ENCODE measurements at regions not wholly inside any gene's neighbourhood (a gene's known extent, or its start where the extent isn't known, plus 50 kb on each side); places are given as distances from the start of the nearest gene placed in this dataset.
"Not testable (repeated sequence)": the region's sequence is repeated elsewhere in the genome, so short reads cannot be mapped to it uniquely, and the experiment has no call there.

- no peaks in the 10 kb centered on the region for H3K36me3 ChIP-seq
- TF ChIP-seq POLR2A (IDR thresholded peaks at IDR 0.05) (no peak), POLR2AphosphoS5 (IDR thresholded peaks at IDR 0.05) (no peak), CTCF (IDR thresholded peaks at IDR 0.05) (no peak)
- H3K4me1 ChIP-seq (replicated peaks): no peaks in the 10 kb centered on the region
- H3K27ac ChIP-seq: no peak overlapping the region
- no peaks in the 10 kb centered on the region for H3K27me3 ChIP-seq (replicated peaks; ENCODE audit: insufficient read depth)
- WGBS: 95% methylated on average over 54 of the region's 56 CpGs
- intact Hi-C loops (cut with DNase I): no loop called here
- no peaks in the 10 kb centered on the region for H3K9me3 ChIP-seq
- H3K4me3 ChIP-seq: no peak overlapping the region
- DNase-seq (ENCODE audit: low spot score): no peak
Observed at GRCh38 chr2:131827481-131828163, 299.9 kb downstream of the CCDC74A start.

GRCh38 chr2:131828164-131828561 lies 300.5 kb downstream of the CCDC74A start:
- TF ChIP-seq CTCF (IDR thresholded peaks at IDR 0.05) (no peak), POLR2AphosphoS5 (IDR thresholded peaks at IDR 0.05) (no peak), POLR2A (IDR thresholded peaks at IDR 0.05) (no peak)
- no peaks in the 10 kb centered on the region for H3K27me3 ChIP-seq (replicated peaks; ENCODE audit: insufficient read depth)
- H3K9me3 ChIP-seq: no peaks in the 10 kb centered on the region
- intact Hi-C loops (cut with DNase I): no loop called here
- H3K27ac ChIP-seq: no peak overlapping the region
- H3K4me3 ChIP-seq: no peak overlapping the region
- H3K4me1 ChIP-seq (replicated peaks): no peaks in the 10 kb centered on the region
- H3K36me3 ChIP-seq: no peaks in the 10 kb centered on the region
- WGBS: 96% methylated on average over 31 of the region's 38 CpGs
- DNase-seq (ENCODE audit: low spot score): no peak

- 95% methylated on average over 72 of the region's 72 CpGs for WGBS
- DNase-seq (ENCODE audit: low spot score); H3K9me3 ChIP-seq; H3K27ac ChIP-seq; intact Hi-C loops (cut with DNase I); H3K4me1 ChIP-seq (replicated peaks); H3K4me3 ChIP-seq; H3K27me3 ChIP-seq (replicated peaks; ENCODE audit: insufficient read depth); H3K36me3 ChIP-seq: not testable (repeated sequence)
Observed at GRCh38 chr2:131828633-131829455, 301.2 kb downstream of the CCDC74A start.

GRCh38 chr2:131829456-131830241 lies 302.0 kb downstream of the CCDC74A start:
- H3K27me3 ChIP-seq (replicated peaks; ENCODE audit: insufficient read depth); H3K27ac ChIP-seq; DNase-seq (ENCODE audit: low spot score); intact Hi-C loops (cut with DNase I); H3K4me1 ChIP-seq (replicated peaks); H3K9me3 ChIP-seq; H3K4me3 ChIP-seq; H3K36me3 ChIP-seq: not testable (repeated sequence)
- 50% methylated on average over 76 of the region's 101 CpGs for WGBS

GRCh38 chr2:131830242-131830945 lies 302.7 kb downstream of the CCDC74A start:
- intact Hi-C loops (cut with DNase I); H3K36me3 ChIP-seq; H3K4me3 ChIP-seq; H3K27ac ChIP-seq; H3K27me3 ChIP-seq (replicated peaks; ENCODE audit: insufficient read depth); H3K4me1 ChIP-seq (replicated peaks); DNase-seq (ENCODE audit: low spot score); H3K9me3 ChIP-seq: not testable (repeated sequence)
- 74% methylated on average over 45 of the region's 45 CpGs for WGBS

GRCh38 chr2:131830946-131831310 lies 303.2 kb downstream of the CCDC74A start:
- H3K9me3 ChIP-seq; H3K36me3 ChIP-seq; DNase-seq (ENCODE audit: low spot score); H3K27ac ChIP-seq; H3K4me3 ChIP-seq; H3K4me1 ChIP-seq (replicated peaks); intact Hi-C loops (cut with DNase I); H3K27me3 ChIP-seq (replicated peaks; ENCODE audit: insufficient read depth): not testable (repeated sequence)
- 91% methylated on average over 5 of the region's 10 CpGs for WGBS

GRCh38 chr2:131831450-131832208 lies 303.9 kb downstream of the CCDC74A start:
- H3K4me3 ChIP-seq; H3K4me1 ChIP-seq (replicated peaks); H3K27ac ChIP-seq; H3K36me3 ChIP-seq; H3K9me3 ChIP-seq; intact Hi-C loops (cut with DNase I); DNase-seq (ENCODE audit: low spot score); H3K27me3 ChIP-seq (replicated peaks; ENCODE audit: insufficient read depth): not testable (repeated sequence)
- WGBS: 74% methylated on average over 22 of the region's 25 CpGs

GRCh38 chr2:131832209-131832780 lies 304.6 kb downstream of the CCDC74A start:
- DNase-seq (ENCODE audit: low spot score); H3K9me3 ChIP-seq; H3K27ac ChIP-seq; intact Hi-C loops (cut with DNase I); H3K27me3 ChIP-seq (replicated peaks; ENCODE audit: insufficient read depth); H3K36me3 ChIP-seq; H3K4me1 ChIP-seq (replicated peaks); H3K4me3 ChIP-seq: not testable (repeated sequence)
- 91% methylated on average over 9 of the region's 10 CpGs for WGBS

- H3K36me3 ChIP-seq; DNase-seq (ENCODE audit: low spot score); H3K9me3 ChIP-seq; H3K27ac ChIP-seq; H3K4me1 ChIP-seq (replicated peaks); intact Hi-C loops (cut with DNase I); H3K27me3 ChIP-seq (replicated peaks; ENCODE audit: insufficient read depth); H3K4me3 ChIP-seq: not testable (repeated sequence)
- 60% methylated on average over 2 of the region's 4 CpGs for WGBS
Observed at GRCh38 chr2:131832917-131833316, 305.2 kb downstream of the CCDC74A start.

Data from prostate gland (tissue), 2 donors.